ENCODE measurements at regions not wholly inside any gene's neighbourhood (a gene's known extent, or its start where the extent isn't known, plus 50 kb on each side); places are given as distances from the start of the nearest gene placed in this dataset.

- no peak for TF ChIP-seq REST (IDR thresholded peaks at IDR 0.05; ENCODE audit: low read depth)
- no peak for TF ChIP-seq TAF1 (IDR thresholded peaks at IDR 0.05; ENCODE audit: low read depth)
- TF ChIP-seq EP300 (IDR thresholded peaks at IDR 0.05; ENCODE audit: borderline replicate concordance): no peak
- no peak for TF ChIP-seq YY1 (IDR thresholded peaks at IDR 0.05; ENCODE audit: low read depth)
- no peak for TF ChIP-seq CEBPB (IDR thresholded peaks at IDR 0.05)
- no peak for TF ChIP-seq ZBTB7A (IDR thresholded peaks at IDR 0.05; ENCODE audit: low read depth)
- no peak for TF ChIP-seq TEAD4 (IDR thresholded peaks at IDR 0.05)
- no peak for TF ChIP-seq NFIC (IDR thresholded peaks at IDR 0.05)
Observed at GRCh38 chr18:67232406-67232805, 284.1 kb downstream of the DSEL start.
